NCI-H524 (cell line): ENCODE measurements at regions not wholly inside any gene's neighbourhood (a gene's known extent, or its start where the extent isn't known, plus 50 kb on each side); places are given as distances from the start of the nearest gene placed in this dataset.

Source experiments
- DNase-seq, 2 experiments: peaks; one replicate each; lab custom pipeline; 2025; lab: John Stamatoyannopoulos, UW

DNA sequence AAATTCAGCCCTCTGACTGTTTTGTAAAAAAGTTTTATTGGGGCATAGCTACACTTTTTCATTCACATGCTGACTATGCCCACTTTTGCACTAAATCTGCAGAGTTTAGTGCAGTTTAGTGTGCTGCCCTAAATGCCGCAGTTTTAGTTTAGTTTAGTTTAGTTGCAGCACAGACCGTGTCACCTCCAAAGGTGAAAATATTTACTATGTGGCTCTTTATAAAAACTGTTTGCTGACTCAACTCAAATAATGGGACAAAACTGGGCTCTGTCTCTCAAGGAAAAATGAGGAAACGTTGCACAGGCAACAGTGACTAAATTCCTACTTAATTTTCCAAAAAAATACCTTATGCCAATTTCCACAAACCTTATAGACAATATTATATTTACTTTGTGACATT lies 314.2 kb downstream of the C4orf33 start:
- DNase-seq = no peak

DNA sequence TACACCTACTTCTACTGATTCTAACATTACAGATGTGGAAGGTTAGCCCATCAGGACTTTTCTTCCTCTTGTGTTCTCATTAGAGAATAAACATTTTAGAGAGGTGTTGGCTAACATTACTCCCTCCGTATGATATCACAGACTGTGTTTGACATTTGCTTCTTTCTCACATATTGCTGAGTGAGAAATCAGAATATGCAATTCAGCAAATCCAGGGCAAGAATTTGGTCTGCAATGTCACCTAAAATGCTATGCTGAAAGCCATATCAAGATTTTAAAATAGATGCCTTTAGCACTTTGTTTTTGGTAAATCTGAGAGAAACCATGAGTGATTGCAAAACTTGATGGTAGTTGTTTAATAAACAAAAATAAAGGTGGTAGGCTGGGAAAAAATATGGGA lies 319.1 kb downstream of the C4orf33 start:
- no peak for DNase-seq

DNA sequence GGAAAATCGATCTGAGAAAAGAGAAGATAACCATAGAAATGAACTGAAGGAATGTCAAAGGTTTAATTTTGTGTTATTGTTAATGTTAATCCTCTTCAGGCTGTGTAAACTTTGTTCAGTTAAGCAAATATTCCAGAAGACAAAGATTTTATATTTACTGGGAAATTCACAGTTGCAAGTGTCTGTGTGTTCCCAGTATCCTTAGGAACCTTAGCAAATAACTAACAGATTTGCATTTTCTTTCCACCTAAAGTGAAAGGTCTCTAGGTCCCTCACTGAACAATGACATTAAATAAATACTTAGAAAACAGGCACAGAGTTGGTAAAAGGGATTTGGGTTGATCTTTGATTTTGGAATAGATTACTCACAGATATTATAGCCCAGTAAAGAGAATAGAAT lies 324.7 kb downstream of the C4orf33 start:
- DNase-seq = no peak

DNA sequence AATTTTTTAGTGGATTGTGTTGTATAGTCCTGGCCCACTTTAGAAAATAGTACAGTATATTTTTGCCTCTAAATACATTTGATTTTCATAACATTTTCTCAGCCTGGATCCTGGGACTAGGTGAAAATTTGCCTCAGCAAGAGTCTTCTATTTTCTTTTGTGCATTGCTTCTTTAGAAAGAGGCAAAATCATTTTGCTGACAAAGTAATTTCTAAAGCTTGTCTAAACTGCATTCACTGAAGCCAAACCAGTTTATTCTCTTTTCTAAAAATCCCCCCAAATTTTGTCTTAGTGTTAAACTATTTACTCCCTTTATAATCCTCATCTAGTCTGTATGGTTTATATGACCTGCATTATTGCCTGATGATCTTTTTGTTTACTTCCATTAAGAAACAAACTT lies 326.3 kb downstream of the C4orf33 start:
- DNase-seq = no peak

DNA sequence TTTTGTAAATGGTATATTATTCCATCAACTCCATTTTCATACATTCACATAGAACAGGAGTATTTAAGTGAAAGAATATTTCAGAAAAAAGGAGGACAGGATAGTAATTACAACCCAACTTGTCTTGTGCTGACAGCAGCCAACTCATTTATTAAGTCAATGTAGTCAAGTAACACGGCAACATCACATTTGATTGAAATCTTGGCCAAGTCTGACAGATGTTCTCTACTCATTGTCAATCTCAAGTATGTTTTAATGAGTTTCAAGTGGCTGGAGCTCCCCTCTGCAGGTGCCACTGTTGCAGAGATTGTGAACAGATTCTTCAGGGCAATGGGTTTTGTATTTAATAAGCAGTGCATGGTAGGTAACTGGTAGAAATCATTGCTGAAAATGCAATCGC lies 332.5 kb downstream of the C4orf33 start:
- DNase-seq = peak; percentile 79 to 94

DNA sequence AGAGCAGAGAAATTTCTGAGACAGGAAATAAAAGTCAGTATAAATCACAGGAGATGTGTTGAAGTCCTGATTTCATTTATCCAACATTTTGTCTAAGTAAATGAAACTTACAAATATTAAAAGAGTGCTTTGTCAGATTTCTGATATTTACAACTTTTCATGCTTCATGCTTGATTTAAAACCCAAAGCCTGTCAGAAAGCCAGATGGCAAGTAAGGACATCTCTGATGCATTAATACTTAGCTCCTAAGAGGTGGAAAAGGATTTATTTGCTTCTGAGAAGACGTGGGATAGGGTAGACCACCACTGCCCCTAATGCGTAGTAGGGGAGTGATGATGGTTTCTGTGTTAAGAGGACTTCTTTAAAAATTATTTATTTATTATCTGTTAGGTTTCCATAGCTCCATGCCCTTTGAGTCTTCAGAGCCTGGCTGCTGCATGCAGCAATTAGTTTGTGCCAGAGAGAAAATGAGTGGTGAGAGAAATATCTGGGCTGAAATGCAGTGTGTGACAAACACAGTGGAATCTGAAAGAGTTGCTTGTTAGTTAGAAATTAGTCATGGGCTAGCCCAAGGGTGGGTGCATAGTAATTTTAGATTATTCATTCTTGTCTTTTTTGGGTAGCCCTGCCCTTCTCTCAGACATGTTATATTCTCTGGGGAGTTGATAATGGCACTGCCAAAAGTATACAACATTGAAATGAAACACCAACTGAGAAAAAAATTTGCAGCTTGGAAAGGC lies 333.8 kb downstream of the C4orf33 start:
- DNase-seq = peak in 1 of 2 experiments; percentile 41

DNA sequence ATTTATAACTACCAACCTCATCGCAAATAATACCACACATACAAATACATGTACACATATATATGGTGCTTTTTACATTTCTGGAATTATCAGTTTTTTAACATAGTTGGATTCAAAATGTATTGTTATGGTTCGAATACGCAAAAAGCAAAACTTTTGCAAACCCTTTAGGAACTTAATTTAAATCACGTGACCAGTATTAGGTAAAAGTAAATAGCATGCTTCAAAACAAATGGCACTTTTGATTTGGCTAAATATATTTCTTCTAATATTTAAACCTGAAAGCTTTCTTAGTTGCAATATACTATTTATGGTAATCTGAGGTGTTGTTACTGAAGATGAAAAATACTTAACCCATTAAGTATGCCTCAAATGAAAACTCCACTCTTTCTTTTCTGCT lies 341.4 kb downstream of the C4orf33 start:
- no peak for DNase-seq

DNA sequence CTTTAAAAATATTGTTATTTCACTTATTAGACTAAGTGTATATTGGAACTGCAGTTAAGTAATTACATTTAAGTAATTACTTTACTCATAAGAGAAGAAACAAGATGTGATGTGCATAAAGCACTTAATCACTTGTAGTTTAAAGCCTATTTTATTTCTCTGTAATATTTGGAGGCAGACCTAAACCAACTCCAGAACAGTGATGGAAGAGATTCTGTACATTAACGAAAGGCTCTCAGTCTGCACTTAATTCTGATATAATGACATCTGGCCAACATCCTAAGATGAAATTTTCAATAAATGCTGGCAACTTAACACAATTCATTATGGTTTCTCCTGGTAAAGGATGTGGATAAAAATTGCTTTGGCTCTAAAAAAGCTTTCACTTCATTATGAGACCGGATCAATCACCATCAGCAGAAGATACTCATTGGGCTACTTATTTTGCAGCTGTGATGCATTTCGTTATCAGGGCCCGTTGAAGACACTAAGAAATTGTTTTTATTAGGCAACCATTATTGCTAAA lies 342.6 kb downstream of the C4orf33 start:
- no peak for DNase-seq

DNA sequence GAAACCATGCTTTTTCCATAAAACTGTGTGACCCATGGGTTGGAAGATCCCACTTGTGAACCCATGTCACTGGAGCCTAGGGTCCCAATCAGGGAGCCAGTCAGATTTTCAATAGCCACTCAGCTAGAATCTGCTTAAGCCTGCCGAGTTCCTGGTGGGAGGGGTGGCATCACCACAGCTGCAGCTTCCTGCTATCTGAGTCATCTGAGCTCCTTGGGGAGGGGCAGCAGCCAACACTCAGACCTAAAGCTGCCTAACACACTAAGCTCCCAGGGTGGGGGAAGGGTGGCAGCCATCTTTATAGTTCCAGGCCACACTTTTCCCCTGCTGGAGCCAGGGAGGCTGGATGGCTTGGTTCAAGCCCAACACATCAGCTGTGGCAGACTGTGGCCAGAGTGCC lies 350.1 kb downstream of the C4orf33 start:
- DNase-seq = peak in 1 of 2 experiments; percentile 14

DNA sequence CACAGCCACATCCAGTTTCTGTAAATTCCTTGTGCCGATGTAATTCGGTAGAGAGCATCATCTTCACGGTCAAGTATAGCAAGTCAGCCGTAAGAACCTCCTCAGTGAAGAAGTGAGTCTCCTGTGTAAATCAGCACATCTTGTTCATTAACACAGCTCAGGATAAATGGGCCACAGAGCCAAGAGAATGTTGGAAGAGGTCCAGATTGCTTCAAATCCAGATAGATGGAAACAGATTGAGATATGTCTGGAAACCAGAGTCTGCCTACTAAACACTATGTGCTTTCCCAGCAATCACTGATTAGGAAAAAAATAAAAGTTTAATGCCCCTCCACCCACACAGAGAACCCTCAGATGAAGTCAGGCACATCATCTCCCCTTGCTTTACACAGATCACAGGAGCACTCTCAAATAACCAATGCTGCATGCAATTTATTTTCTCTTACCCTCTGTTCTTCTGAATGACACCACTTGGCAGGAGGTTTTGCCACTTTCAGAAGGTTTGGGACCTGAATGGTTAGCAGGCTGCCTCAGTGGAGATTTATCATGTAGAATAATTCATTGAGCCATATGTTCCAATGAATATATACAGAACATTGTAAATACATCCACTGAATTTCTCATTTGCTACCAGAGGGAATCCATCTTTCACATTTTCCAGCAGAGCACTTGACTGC lies 357.7 kb downstream of the C4orf33 start:
- DNase-seq = peak; percentile 41 to 62

DNA sequence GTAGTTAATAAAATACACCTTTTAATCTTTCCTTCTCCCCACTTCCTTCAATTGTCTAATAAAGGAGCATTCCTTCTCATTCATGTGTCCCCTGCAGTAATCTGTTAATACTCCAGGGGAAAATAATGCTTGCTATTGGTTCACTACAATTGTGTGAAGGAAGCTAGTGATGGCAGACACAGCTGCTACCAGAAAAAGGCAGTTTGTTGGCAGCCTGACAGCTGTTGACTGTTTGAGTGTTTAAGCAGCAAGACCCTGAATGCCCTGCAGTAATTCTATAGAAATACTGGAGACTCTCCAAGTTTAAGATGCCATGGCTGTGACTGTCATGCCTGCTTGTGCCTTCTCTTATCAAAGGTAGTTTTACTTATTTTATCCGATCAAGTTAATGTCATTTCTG lies 359.5 kb downstream of the C4orf33 start:
- DNase-seq = peak; percentile 68 to 83

DNA sequence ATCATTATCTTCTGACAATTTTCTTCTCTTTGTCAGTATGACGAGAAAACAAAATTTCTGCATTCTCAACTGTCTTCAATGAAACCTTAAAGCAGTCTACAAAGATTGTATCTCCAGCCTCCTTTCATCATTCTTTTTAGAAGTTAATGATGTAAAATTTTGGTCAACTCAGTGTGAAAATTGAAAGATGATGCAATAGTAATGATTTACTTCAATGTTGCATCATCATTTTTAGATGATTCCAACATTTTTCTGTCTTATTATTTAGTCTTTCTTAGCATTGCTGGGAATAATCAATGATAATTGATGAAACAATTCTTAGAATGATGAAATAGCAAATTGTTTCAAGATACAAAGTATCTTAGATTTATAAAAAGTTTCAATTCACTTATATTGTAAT lies 372.7 kb downstream of the C4orf33 start:
- DNase-seq = no peak

DNA sequence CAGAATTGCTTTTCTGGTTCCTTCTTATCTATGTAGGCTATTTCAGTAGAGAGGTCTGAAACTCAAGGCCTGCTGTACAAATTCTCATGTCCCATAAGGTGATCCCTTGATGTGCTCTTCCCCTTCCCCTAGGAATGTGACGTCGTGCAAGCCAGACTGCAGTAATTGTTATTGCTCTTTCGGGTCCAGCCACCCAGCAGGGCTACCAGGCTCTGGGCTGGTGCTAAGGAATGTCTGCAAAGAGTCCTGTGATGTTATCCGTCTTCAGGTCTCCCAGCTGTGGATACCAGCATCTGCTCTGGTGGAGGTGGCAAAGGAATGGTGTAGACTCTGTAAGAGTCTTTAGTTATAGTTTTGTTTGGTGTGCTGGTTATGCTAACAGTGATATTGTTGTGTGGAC lies 378.7 kb downstream of the C4orf33 start:
- no peak for DNase-seq

DNA sequence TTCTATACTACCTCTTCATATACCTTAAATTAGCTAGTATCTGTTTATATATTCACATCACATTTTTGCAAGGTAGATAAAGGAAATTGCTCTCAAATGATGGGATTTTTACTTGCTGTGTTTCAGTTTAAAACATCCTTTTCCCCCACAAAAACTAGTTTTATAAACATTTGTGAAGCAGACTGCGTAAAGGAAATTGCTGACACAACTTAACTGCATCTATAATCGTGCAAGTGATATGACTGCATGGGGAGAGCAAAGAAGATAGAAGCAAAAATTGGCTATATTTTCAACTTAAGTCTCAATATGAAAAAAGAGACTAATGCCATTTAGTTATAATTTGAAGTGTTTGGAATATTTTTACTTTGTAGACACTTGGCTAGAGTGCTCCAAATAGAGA lies 385.2 kb downstream of the C4orf33 start:
- DNase-seq = no peak

DNA sequence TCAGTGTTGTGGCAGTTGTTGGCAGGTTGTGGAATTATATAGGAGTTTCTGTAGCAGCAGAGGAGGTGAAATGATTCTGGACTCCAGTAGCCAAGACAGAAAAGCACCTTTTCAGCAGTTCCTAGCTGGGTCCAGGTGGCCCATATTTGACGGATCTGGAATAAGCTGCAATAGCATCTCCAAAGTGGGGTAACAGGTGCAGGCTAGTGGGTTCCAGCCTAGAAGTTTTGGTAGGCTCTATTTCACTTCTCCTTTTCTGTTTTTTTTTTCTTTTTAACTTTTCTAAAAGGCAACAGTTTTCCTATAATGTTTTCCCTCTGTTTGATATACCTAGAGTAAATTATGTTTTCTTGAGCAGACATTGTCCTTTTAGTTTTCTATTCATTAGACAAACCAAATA lies 392.5 kb downstream of the C4orf33 start:
- no peak for DNase-seq

DNA sequence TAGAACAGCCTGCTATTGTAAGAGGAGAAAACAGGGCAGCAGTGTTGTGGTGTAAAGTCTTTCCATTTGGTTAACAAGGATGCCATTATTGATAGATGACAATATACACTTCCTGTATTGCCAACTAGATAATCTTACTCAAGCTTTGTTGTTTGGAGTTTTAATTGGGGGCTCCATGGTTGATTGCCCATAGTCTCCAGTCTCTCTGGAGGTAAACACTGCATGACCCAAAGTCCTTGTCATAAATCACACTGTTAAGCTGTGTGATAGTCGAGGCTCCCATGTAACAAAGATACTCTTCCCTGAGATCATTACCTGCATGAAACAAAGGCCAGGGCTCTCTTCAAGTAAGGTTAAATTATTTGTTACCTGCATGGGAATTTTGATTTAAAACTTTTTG lies 394.6 kb downstream of the C4orf33 start:
- no peak for DNase-seq

DNA sequence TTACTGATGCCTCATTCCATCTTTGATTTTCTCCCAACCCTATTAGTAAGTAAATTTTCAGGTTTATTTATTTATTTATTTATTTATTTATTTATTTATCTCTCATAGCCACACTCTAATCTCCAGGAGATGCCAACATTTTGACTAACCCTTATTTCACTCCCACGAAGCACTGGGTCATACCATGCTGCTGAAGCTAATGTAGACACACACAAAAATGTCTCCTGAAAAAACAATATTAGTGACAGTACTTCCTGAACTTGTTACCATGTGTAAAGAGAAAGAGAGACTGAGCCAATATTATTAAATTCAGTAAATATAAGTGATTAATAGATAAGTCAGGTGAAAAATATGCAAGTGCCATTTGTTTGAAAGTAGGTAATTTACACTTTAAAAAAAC lies 402.7 kb downstream of the C4orf33 start:
- no peak for DNase-seq

DNA sequence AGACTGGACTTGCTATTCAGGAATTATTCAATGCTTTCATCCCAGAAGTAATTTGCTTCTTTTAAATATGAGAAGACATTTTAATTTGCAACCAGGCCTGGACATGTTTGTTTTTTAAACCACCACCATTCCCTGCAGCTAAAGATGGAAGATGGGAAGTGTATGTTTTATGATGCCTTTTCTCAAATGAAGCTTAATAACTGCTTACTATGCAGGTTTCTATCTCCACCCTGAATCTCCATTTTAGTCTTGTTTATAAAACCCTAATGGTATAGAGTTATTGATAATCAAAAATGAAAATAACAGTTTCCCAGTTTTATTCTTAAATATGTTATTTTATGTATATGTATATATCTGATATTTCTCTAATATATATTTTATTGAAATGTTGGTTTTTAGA lies 418.9 kb downstream of the C4orf33 start:
- no peak for DNase-seq

DNA sequence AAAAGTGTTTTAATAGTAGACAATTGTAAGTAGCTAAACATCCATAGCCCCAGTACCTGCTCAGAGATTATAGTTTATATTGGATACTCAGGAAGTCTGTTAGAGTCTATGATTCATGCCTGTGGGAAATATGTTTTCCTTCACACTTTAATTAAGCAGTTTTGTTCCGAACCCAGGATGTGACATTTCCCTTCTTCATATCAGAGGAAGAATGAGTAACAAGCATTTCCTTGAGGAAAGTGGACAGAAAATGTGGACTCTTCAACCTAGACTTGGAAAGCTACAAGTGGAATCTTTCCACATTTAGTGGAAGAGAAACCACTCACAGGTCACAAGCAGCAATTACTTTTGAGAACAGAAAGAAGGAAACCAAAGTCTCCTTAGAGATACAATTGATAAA lies 419.4 kb downstream of the C4orf33 start:
- DNase-seq = no peak

DNA sequence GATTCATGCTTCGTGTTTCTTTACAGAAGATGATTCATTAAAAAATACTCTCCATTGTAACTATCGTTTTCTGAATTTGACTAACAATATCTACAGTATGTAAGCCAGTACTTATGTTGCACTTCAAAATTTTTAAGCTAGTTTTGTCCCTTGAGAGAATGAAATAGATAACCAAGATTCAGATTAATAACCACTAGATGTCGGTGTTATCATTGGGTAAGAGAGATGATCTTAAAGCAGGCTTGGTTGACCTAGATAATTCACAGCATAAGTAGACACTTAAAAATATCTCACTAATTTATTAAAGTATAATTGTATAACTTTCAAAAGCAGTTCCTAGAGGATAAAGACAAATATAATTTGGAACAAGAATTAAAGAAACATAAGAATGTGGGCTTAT lies 430.9 kb downstream of the C4orf33 start:
- DNase-seq = peak in 1 of 2 experiments; percentile 18

DNA sequence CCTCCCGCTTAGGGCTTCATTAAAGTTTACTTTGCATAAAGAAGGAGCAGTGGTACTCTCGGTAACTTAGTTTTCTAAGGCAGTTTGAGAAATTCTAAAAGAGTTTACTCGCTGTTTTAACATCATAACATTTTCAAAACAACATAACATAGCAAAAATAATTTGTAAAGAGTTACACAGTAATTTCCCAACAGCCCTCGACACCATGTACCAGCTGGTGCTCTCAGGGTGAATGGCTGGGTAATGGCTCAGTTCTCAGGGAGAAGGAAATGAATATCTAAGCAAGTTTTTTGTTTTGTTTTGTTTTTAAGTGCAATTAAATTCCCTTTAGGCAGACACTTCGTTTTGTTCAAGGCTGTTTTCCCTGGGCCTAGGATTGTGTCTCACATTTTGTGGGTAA lies 435.3 kb downstream of the C4orf33 start:
- DNase-seq = no peak

DNA sequence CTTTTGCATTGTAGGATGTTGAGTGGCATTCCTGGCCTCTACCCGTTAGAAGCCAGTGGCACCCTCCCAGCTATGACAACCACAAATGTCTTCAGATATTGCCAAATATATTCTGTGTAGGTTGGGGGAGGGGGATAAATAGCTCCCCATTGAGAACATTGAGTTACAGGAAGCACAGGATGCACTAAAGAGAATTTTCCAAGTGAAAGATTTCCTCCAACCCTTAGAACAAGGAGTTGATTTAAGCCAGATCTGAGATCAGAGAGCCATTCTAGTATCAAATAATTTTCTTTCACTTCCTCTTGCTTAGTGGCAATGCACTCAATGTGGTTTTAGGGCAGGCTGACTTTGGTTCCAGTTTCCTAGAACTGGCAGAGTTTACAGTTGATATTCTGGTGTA lies 436.6 kb downstream of the C4orf33 start:
- no peak for DNase-seq

DNA sequence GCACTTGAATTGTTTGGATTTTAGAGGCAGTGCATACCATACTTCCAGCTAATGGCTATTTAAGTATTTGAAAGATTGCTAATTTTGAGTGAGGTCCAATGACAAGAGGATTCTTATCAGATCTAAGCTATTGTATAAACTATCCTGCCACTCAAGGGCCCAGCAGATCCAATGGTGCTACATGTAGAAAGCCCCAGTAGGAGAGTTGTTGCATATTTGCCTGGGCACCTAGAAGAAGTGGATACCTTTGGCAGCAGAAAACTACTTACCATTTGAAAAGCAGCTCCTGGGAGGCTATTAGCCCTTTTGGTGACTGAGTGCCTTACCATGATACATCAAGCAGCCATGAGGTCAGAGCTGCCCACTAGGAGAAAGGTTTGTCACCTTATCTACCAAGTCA lies 447.3 kb downstream of the C4orf33 start:
- DNase-seq = no peak
